Activated B cell treated with CpG ODN at 0.5 μM for 24 hours (primary cell): ENCODE measurements at regions not wholly inside any gene's neighbourhood (a gene's known extent, or its start where the extent isn't known, plus 50 kb on each side); places are given as distances from the start of the nearest gene placed in this dataset.

ENCODE experiments used
- ATAC-seq: fragments of 200-7000 bp; cut with Tn5 transposase; one replicate; pipeline ENCODE4 v1.10.0; 2021; ENCODE audit warnings: low read depth, mild to moderate bottlenecking, moderate library complexity
- CTCF ChIA-PET: fragments of 350-600 bp; sonication (Branson Sonifier 250); formaldehyde crosslinking; loops from one replicate; lab custom pipeline; 2021; ENCODE audit warnings: antibody characterized with exemption; lab: Charles Lee
- POLR2A ChIA-PET: fragments of 350-600 bp; sonication (Branson Sonifier 250); formaldehyde crosslinking; loops from one replicate; lab custom pipeline; 2021; ENCODE audit warnings: antibody characterized with exemption; lab: Charles Lee
- DNase-seq: peaks from one replicate; pipeline ENCODE4 v3.0.0; 2022
- H3K27ac Mint-ChIP-seq: one replicate; pipeline ENCODE4 v1.8.0; 2020; ENCODE audit warnings: mixed read lengths
- H3K27me3 Mint-ChIP-seq: one replicate; pipeline ENCODE4 v1.8.0; 2021; ENCODE audit warnings: mixed read lengths
- H3K36me3 Mint-ChIP-seq: one replicate; pipeline ENCODE4 v1.8.0; 2021; ENCODE audit warnings: low read depth, mixed read lengths
- H3K4me1 Mint-ChIP-seq: one replicate; pipeline ENCODE4 v1.8.0; 2021; ENCODE audit warnings: mixed read lengths
- H3K4me3 Mint-ChIP-seq: one replicate; pipeline ENCODE4 v1.8.0; 2020; ENCODE audit warnings: mild to moderate bottlenecking, mixed read lengths
- H3K9me3 Mint-ChIP-seq: one replicate; pipeline ENCODE4 v1.8.0; 2020; ENCODE audit warnings: mixed read lengths
- CTCF ChIP-seq: fragments of 200-600 bp; IDR thresholded peaks from one replicate; pipeline ENCODE4 v1.8.0; 2022; ENCODE audit warnings: antibody characterized with exemption, mild to moderate bottlenecking
- intact Hi-C: fragments of 100-400 bp; cut with micrococcal nuclease; formaldehyde crosslinking; loops from one replicate; pipeline ENCODE4 v1.15.1; 2024

DNA sequence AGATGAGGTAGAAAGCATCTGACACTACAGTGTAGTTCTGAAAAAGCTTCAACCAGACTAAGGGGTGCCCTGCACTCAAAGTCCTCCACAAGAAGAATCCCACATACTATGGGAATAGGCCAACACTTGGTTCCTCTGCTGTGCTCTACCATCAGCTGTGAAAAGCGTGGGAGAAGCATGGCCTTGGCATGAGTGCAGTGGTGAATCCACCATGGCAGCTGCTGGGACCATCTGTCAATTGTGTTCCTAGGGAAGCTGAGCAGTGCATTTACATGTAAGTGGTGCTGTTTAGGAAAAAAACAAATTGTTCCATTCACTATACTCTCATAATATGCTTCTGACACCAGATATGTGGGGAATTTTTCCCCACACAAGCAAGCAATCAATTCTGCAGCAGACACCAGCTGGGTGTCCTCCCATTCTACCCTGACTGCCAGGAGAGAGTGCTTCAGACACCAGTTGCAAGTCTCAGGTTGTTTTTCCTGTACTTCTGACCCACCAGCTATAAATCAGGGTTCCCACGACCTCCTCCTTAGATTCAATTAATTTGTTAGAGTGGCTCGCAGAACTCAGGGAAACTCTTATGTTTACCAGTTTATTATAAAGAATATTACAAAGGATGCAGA, 230.8 kb upstream of the CHRM3 start:
- no peaks in the 10 kb centered on the region for H3K36me3 Mint-ChIP-seq
- no peak for ATAC-seq
- peaks cover 3% of the 10 kb centered on the region for H3K9me3 Mint-ChIP-seq
- DNase-seq = no peak
- intact Hi-C loops = no loop called here
- no peak for TF ChIP-seq CTCF
- ChIA-PET CTCF (no interaction called here), POLR2A (no interaction called here)
- H3K4me1 Mint-ChIP-seq = no peaks in the 10 kb centered on the region
- H3K27me3 Mint-ChIP-seq = no peaks in the 10 kb centered on the region
- no peak overlapping the region for H3K27ac Mint-ChIP-seq
- H3K4me3 Mint-ChIP-seq = no peak overlapping the region

DNA sequence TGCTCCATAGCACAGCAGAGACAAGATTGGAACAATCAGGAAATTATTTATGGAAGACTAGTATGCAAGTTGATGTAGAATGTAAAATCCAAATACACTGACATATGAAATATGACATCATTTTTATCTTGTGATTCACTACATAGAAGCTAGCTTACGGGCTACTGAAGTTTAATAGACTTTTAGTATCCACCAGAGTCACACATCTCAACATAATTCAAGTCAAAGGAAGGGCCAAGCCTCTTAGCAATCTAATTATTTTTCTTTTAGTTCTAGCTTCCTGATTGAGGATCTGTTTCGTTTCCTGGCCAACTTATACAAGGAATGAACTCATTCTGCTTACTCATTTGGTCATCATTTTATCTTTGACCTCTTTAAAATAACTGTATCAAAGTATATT, 234.4 kb upstream of the CHRM3 start:
- POLR2A ChIA-PET = no interaction called here
- H3K4me3 Mint-ChIP-seq = no peak overlapping the region
- CTCF ChIA-PET = no interaction called here
- TF ChIP-seq CTCF = no peak
- ATAC-seq = no peak
- DNase-seq = no peak
- H3K4me1 Mint-ChIP-seq = no peaks in the 10 kb centered on the region
- peaks cover 3% of the 10 kb centered on the region for H3K9me3 Mint-ChIP-seq
- intact Hi-C loops = no loop called here
- H3K27me3 Mint-ChIP-seq = no peaks in the 10 kb centered on the region
- H3K36me3 Mint-ChIP-seq = no peaks in the 10 kb centered on the region
- H3K27ac Mint-ChIP-seq = no peak overlapping the region

DNA sequence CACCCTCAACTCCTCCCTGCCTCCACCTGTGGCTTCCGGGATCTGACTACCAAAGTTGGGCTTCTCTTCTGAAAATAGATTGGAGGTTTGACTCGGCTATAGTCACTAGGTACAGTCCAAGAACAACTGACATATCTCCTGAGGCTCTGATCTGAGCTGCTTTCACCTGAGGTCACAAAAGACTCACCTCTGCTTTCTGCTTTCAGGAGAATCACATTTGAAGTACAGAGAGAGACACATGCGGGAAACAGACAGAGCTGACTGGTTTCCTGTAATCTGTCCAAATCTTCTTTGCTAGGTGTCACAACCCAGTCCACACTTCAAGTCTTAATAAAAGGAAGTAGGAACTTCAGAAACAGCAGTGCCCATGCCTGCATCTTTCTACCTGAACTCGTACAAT, 245.4 kb upstream of the CHRM3 start:
- no peak overlapping the region for H3K4me3 Mint-ChIP-seq
- peaks cover 6% of the 10 kb centered on the region for H3K9me3 Mint-ChIP-seq
- intact Hi-C loops = no loop called here
- ChIA-PET POLR2A (no interaction called here), CTCF (no interaction called here)
- DNase-seq (no peak), ATAC-seq (no peak)
- H3K27me3 Mint-ChIP-seq = no peaks in the 10 kb centered on the region
- H3K4me1 Mint-ChIP-seq = no peaks in the 10 kb centered on the region
- TF ChIP-seq CTCF = no peak
- H3K27ac Mint-ChIP-seq = no peak overlapping the region
- H3K36me3 Mint-ChIP-seq = no peaks in the 10 kb centered on the region

- H3K36me3 Mint-ChIP-seq = no peaks in the 10 kb centered on the region
Observed at GRCh38 chr1:239139801-239140200, 246.6 kb upstream of the CHRM3 start.

DNA sequence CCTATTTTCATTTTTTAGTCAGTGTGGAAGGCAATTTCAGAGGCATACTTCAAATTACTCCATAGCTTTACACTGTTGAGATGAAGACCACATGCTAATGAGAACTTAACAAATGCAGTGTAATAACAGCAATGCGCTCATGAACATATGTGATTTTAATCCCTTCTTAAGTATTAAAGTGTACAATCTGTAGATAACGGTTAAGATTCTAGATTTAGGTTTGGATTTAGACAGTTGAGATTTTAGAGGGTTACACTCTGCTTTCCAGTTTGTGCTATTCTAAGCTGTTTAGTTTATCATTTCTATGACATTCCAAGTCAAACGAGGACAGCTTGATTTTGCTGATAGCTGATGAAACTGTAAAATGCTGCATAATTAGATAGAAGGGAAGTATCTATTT, 257.8 kb upstream of the CHRM3 start:
- ChIA-PET POLR2A (no interaction called here), CTCF (no interaction called here)
- Mint-ChIP-seq H3K27ac (no peak overlapping the region), H3K27me3 (no peaks in the 10 kb centered on the region), H3K36me3 (no peaks in the 10 kb centered on the region), H3K4me1 (no peaks in the 10 kb centered on the region), H3K9me3 (peaks cover 5% of the 10 kb centered on the region), H3K4me3 (no peak overlapping the region)
- TF ChIP-seq CTCF = no peak
- ATAC-seq = no peak
- DNase-seq = no peak
- intact Hi-C loops = no loop called here

More at GRCh38 chr1:239139801-239140200, 246.6 kb upstream of the CHRM3 start:
- ATAC-seq (no peak), DNase-seq (no peak)
- intact Hi-C loops = no loop called here
- TF ChIP-seq CTCF = no peak
- Mint-ChIP-seq H3K27ac (no peak overlapping the region), H3K9me3 (peaks cover 8% of the 10 kb centered on the region), H3K27me3 (no peaks in the 10 kb centered on the region), H3K4me3 (no peak overlapping the region), H3K4me1 (no peaks in the 10 kb centered on the region)
- POLR2A ChIA-PET = no interaction called here
- CTCF ChIA-PET = no interaction called here
